HepG2 (cell line): ENCODE measurements at regions not wholly inside any gene's neighbourhood (a gene's known extent, or its start where the extent isn't known, plus 50 kb on each side); places are given as distances from the start of the nearest gene placed in this dataset.

Source experiments
- ATAC-seq: fragments of 200-7000 bp; cut with Tn5 transposase; 3 replicates; pipeline ENCODE4 v1.9.1; 2020; ENCODE audit warnings: mild to moderate bottlenecking, moderate library complexity
- BruUV-seq: library from RNA; stranded (reverse); fragments of 400-500 nt; replicated peaks from 2 replicates; lab custom pipeline; 2021; lab: Mats Ljungman, UMichigan
- CTCF ChIA-PET: fragments of 300-600 bp; formaldehyde crosslinking; extraction: SDS; loops from one replicate; lab custom pipeline; 2021; ENCODE audit warnings: low total read pairs, inconsistent platforms, low intra/inter-chr PET ratio; lab: Yijun Ruan, JAX
- POLR2A ChIA-PET: fragments of 350-600 bp; sonication (Branson Sonifier 250); formaldehyde crosslinking; loops from one replicate; lab custom pipeline; 2020; ENCODE audit warnings: antibody characterized with exemption, inconsistent platforms; lab: Yijun Ruan, JAX
- DNase-seq: peaks from one replicate; pipeline ENCODE4 v3.0.0-alpha.2; 2015; ENCODE audit warnings: low spot score
- FAIRE-seq: peaks from 3 replicates; lab custom pipeline; 2011; peaks lifted over from hg19 to GRCh38; lab: Jason Lieb, UNC
- H2AFZ ChIP-seq: one replicate; pipeline ENCODE4 v1.6.1; 2011; ENCODE audit warnings: low read length, inconsistent platforms
- H3K27ac ChIP-seq: fragments of 300-600 bp; 3 replicates; pipeline ENCODE4 v1.8.0; 2011; ENCODE audit warnings: mixed run types, mild to moderate bottlenecking, mixed read lengths, low read length, inconsistent platforms; ENCODE audit not compliant: insufficient read depth; ENCODE audit errors: extremely low read length
- H3K27me3 ChIP-seq, 2 experiments: fragments of 200-600 bp in 1 of 2; 2 replicates in 1 of 2; 3 replicates in 1 of 2; pipeline versions ENCODE4 v1.6.0 to v1.8.0; 2011; ENCODE audit warnings: low read length in 2 of 2, mild to moderate bottlenecking in 2 of 2, moderate library complexity in 2 of 2, inconsistent platforms in 1 of 2; ENCODE audit not compliant: insufficient read depth in 2 of 2, control insufficient read depth in 1 of 2
- H3K36me3 ChIP-seq, 2 experiments: fragments of 200-600 bp in 1 of 2; replicated peaks in 1 of 2; 2 replicates in 1 of 2; 3 replicates in 1 of 2; pipeline versions ENCODE4 v1.5.1 to v1.8.0; 2011; ENCODE audit warnings: low read length in 2 of 2, inconsistent platforms in 1 of 2; ENCODE audit not compliant: insufficient read depth in 2 of 2, control insufficient read depth in 1 of 2
- H3K4me1 ChIP-seq: 2 replicates; pipeline ENCODE4 v1.5.1; 2012; ENCODE audit warnings: low read length, inconsistent platforms; ENCODE audit not compliant: insufficient read depth
- H3K4me2 ChIP-seq: 2 replicates; pipeline ENCODE4 v1.6.0; 2011; ENCODE audit warnings: low read depth, low read length, inconsistent platforms
- H3K4me3 ChIP-seq, 3 experiments: fragments of 200-600 bp in 1 of 3; sonication (generic), shearing (Covaris generic) in 1 of 3; replicated peaks in 1 of 3; 2 replicates each; pipeline ENCODE4 v1.5.1; 2011 to 2016; ENCODE audit warnings: low read length in 3 of 3, inconsistent platforms in 2 of 3, low read depth in 2 of 3, mild to moderate bottlenecking in 2 of 3, control low read depth in 1 of 3, mixed read lengths in 1 of 3; ENCODE audit not compliant: insufficient read depth in 1 of 3
- H3K79me2 ChIP-seq: one replicate; pipeline ENCODE4 v1.6.1; 2011; ENCODE audit warnings: low read length, inconsistent platforms; ENCODE audit not compliant: insufficient read depth
- H3K9ac ChIP-seq: 2 replicates; pipeline ENCODE4 v1.6.0; 2011; ENCODE audit warnings: mild to moderate bottlenecking, low read depth, low read length, inconsistent platforms; ENCODE audit not compliant: insufficient read depth
- H3K9me3 ChIP-seq: 2 replicates; pipeline ENCODE4 v1.5.1; 2012; ENCODE audit warnings: mild to moderate bottlenecking, low read length
- H4K20me1 ChIP-seq: 2 replicates; pipeline ENCODE4 v1.6.0; 2011; ENCODE audit warnings: inconsistent platforms, mild to moderate bottlenecking, low read length, moderate library complexity; ENCODE audit not compliant: insufficient read depth
- FOSL1 ChIP-seq: sonication (generic); formaldehyde crosslinking; IDR thresholded peaks from 2 replicates; pipeline ENCODE4 v1.9.0; 2021; ENCODE audit warnings: missing genetic modification reagents, borderline replicate concordance
- GATAD1 ChIP-seq: IDR thresholded peaks from 2 replicates; pipeline ENCODE4 v1.6.1; 2016; ENCODE audit warnings: missing genetic modification reagents, missing compliant biosample characterization
- GTF2F1 ChIP-seq: fragments of 150-350 bp; IDR thresholded peaks from 2 replicates; pipeline ENCODE4 v1.6.1; 2014; ENCODE audit warnings: low read length
- HMG20A ChIP-seq: IDR thresholded peaks from 2 replicates; pipeline ENCODE4 v1.6.1; 2016; ENCODE audit warnings: borderline replicate concordance
- HOXA7 ChIP-seq: sonication (generic); formaldehyde crosslinking; IDR thresholded peaks from 2 replicates; pipeline ENCODE4 v1.8.1; 2022; ENCODE audit warnings: mild to moderate bottlenecking, missing genetic modification reagents, moderate library complexity
- MEIS2 ChIP-seq: sonication (generic); formaldehyde crosslinking; IDR thresholded peaks from 2 replicates; pipeline ENCODE4 v1.9.0; 2021; ENCODE audit warnings: mild to moderate bottlenecking, missing genetic modification reagents
- PLRG1 ChIP-seq: fragments of 450-650 bp; conservative IDR thresholded peaks from 2 replicates; pipeline ENCODE4 v1.6.1; 2016
- RBAK ChIP-seq: sonication (generic); formaldehyde crosslinking; IDR thresholded peaks from 2 replicates; pipeline ENCODE4 v1.5.1; 2020; ENCODE audit warnings: mild to moderate bottlenecking, missing genetic modification reagents
- SAFB2 ChIP-seq: sonication (generic); formaldehyde crosslinking; IDR thresholded peaks from 2 replicates; pipeline ENCODE4 v1.5.1; 2020; ENCODE audit warnings: missing genetic modification reagents, low read depth, mild to moderate bottlenecking, borderline replicate concordance
- TP53 ChIP-seq: sonication (generic); formaldehyde crosslinking; conservative IDR thresholded peaks from 2 replicates; pipeline ENCODE4 v1.4.0; 2020; ENCODE audit warnings: missing genetic modification reagents
- ZFP1 ChIP-seq: IDR thresholded peaks from 2 replicates; pipeline ENCODE4 v1.6.1; 2016
- ZMYM2 ChIP-seq: sonication (generic); formaldehyde crosslinking; IDR thresholded peaks from 2 replicates; pipeline ENCODE4 v1.8.0; 2022; ENCODE audit warnings: mild to moderate bottlenecking, missing genetic modification reagents
- ZNF20 ChIP-seq: sonication (generic); formaldehyde crosslinking; IDR thresholded peaks from 2 replicates; pipeline ENCODE4 v1.4.0; 2020; ENCODE audit warnings: mild to moderate bottlenecking, moderate library complexity, missing genetic modification reagents
- ZNF549 ChIP-seq: sonication (generic); formaldehyde crosslinking; IDR thresholded peaks from 2 replicates; pipeline ENCODE4 v1.5.0; 2020; ENCODE audit warnings: missing genetic modification reagents
- ZNF678 ChIP-seq: sonication (generic); formaldehyde crosslinking; IDR thresholded peaks from 2 replicates; pipeline ENCODE4 v1.4.0; 2020; ENCODE audit warnings: mild to moderate bottlenecking, missing genetic modification reagents
- ZNF772 ChIP-seq: sonication (generic); formaldehyde crosslinking; IDR thresholded peaks from 2 replicates; pipeline ENCODE4 v1.5.0; 2020; ENCODE audit warnings: mild to moderate bottlenecking, missing genetic modification reagents
- ZNF891 ChIP-seq: sonication (generic); formaldehyde crosslinking; IDR thresholded peaks from 2 replicates; pipeline ENCODE4 v1.5.0; 2020; ENCODE audit warnings: mild to moderate bottlenecking, missing genetic modification reagents
- WGBS: methylation state at CpG from one replicate; pipeline ENCODE4 v1.1.6; 2017; ENCODE audit warnings: low lambda C conversion rate; 5-methylcytosine and 5-hydroxymethylcytosine counted together
- in situ Hi-C: cut with HindIII; loops from 2 replicates; pipeline ENCODE4 v1.10.0; 2017; ENCODE audit warnings: low pct_unique_long_range_greater_than_20kb; ENCODE audit not compliant: extremely low pct_ligation_motif_present
- intact Hi-C: fragments of 100-400 bp; cut with micrococcal nuclease; formaldehyde crosslinking; loops from one replicate; pipeline ENCODE4 v1.10.0; 2022; ENCODE audit not compliant: unreplicated experiment
- TF ChIP-seq, protein P1 (sequence below): sonication (generic); formaldehyde crosslinking; IDR thresholded peaks from 2 replicates; pipeline ENCODE4 v1.4.0; 2020; ENCODE audit warnings: mild to moderate bottlenecking, low read depth, missing genetic modification reagents
- TF ChIP-seq, protein P2 (sequence below): sonication (generic); formaldehyde crosslinking; conservative IDR thresholded peaks from 2 replicates; pipeline ENCODE4 v1.8.0; 2022; ENCODE audit warnings: missing genetic modification reagents
- TF ChIP-seq, protein P3 (sequence below): sonication (generic); formaldehyde crosslinking; IDR thresholded peaks from 2 replicates; pipeline ENCODE4 v1.5.1; 2020; ENCODE audit warnings: missing genetic modification reagents, mild to moderate bottlenecking, borderline replicate concordance

DNA sequence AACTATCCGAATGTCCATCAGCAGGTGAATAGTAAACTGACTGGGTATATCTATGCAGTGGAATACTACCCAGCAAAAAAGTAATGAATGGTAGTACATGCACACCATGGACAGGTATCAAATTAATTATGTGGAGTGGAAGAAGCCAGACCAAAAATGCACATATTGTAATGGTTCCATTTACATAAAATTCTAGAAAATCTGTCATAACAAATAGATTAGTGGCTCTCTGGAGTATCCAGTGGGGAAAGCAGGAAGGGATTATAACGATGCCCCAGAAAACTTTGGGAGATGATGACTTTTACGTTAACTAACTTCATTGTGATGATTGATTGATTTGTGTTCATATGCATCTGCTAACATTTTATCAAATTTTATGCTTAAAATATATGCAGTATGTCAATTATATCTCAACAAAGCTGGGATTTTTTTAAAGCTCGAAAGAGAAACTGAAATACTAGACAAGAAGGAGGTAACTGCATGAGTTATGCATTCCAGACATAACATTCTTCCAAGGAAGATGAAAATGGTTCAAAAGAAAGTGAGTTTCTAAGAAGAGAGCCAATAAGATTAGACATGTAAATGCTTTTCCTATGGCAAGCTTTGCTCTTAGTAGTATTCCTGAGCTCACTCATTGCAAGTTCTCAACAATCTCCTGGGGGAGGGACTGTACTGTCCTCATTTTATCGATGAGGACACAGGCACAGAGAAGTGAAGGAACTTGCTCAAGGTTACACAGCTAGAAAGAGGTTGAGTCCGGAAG is 58.6 kb upstream of the MSX1 start:
- intact Hi-C loops (no loop called here), in situ Hi-C loops (no loop called here)
- FAIRE-seq: no peak
- H3K4me1 ChIP-seq: peaks cover 19% of the 10 kb centered on the region
- no peaks in the 10 kb centered on the region for H3K9me3 ChIP-seq
- 57% methylated on average over 6 of the region's 6 CpGs for WGBS
- no peaks in the 10 kb centered on the region for H3K36me3 ChIP-seq
- CTCF ChIA-PET: no interaction called here
- no peak overlapping the region for H3K4me2 ChIP-seq
- no peak overlapping the region for H2AFZ ChIP-seq
- TF ChIP-seq ZNF772 (CRISPR knock-in tag) (no peak), ZMYM2 (CRISPR knock-in tag) (no peak), TP53 (no peak), ZNF678 (CRISPR knock-in tag) (no peak), GTF2F1 (no peak), SAFB2 (CRISPR knock-in tag) (no peak), HMG20A (CRISPR knock-in tag) (no peak), PLRG1 (no peak), RBAK (CRISPR knock-in tag) (no peak), HOXA7 (no peak), ZNF20 (CRISPR knock-in tag) (no peak), ZFP1 (CRISPR knock-in tag) (no peak), ZNF891 (CRISPR knock-in tag) (no peak), ZNF549 (CRISPR knock-in tag) (no peak), FOSL1 (CRISPR knock-in tag) (no peak), MEIS2 (CRISPR knock-in tag) (no peak), GATAD1 (CRISPR knock-in tag) (no peak)
- TF ChIP-seq, protein P1, sequence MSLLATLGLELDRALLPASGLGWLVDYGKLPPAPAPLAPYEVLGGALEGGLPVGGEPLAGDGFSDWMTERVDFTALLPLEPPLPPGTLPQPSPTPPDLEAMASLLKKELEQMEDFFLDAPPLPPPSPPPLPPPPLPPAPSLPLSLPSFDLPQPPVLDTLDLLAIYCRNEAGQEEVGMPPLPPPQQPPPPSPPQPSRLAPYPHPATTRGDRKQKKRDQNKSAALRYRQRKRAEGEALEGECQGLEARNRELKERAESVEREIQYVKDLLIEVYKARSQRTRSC: no peak
- TF ChIP-seq, protein P2, sequence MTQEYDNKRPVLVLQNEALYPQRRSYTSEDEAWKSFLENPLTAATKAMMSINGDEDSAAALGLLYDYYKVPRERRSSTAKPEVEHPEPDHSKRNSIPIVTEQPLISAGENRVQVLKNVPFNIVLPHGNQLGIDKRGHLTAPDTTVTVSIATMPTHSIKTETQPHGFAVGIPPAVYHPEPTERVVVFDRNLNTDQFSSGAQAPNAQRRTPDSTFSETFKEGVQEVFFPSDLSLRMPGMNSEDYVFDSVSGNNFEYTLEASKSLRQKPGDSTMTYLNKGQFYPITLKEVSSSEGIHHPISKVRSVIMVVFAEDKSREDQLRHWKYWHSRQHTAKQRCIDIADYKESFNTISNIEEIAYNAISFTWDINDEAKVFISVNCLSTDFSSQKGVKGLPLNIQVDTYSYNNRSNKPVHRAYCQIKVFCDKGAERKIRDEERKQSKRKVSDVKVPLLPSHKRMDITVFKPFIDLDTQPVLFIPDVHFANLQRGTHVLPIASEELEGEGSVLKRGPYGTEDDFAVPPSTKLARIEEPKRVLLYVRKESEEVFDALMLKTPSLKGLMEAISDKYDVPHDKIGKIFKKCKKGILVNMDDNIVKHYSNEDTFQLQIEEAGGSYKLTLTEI (CRISPR knock-in tag): no peak
- TF ChIP-seq, protein P3, sequence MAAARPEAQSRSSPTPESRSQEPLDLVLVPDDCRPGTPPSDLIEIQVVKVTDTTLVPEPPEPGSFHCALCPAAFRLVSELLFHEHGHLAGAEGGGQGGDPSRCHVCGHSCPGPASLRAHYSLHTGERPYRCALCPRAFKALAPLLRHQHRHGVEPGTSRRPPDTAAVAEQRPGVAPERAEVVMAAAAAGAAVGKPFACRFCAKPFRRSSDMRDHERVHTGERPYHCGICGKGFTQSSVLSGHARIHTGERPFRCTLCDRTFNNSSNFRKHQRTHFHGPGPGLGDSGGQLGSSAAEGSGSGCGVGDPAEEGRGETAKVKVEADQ (CRISPR knock-in tag): no peak
- TF ChIP-seq, all 625 proteins: peak for 0
- Histone ChIP-seq H3K27me3 (no peaks in the 10 kb centered on the region), H3K9ac (no peak overlapping the region), H3K27ac (no peak overlapping the region), H4K20me1 (no peaks in the 10 kb centered on the region), H3K4me3 (no peak overlapping the region), H3K79me2 (no peaks in the 10 kb centered on the region)
- no TSS peak for BruUV-seq
- POLR2A ChIA-PET: no interaction called here
- ATAC-seq (no peak), DNase-seq (no peak)
